ENCODE measurements at regions not wholly inside any gene's neighbourhood (a gene's known extent, or its start where the extent isn't known, plus 50 kb on each side); places are given as distances from the start of the nearest gene placed in this dataset.

DNA sequence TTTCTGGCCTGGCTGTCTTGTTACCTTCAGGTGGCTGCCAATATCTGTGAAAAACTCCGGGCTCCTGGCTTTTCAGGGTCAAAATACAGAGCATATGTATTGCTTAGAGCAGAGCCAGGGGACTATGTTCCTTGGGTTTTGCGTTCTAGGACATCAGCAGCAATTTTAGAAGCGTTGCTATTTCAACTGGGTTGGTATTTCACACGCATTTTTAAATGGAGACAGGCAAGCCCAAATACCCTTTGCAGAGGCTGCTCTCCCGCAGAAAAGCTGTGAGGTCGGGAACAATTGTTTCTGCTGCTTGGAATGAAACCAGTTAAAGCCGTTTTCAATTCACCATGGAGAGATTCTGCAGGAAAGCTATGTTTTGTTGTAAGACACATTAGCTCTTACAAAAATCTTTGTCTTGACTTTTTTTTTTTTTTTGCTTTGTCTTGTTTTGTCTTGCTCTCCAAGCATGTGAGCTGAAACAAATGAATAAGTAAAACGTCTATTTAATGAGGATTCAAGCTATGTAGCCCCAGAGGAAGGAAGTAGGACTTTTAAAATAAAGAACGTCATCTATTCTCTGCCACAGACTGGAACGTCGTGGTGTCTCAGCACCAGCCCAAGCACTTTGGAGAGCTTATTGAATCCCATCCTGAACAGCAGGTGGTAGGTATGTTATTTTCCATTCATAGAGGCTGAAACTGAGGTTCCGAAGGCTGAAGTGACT lies 181.0 kb upstream of the TBX3 start:
- TF ChIP-seq CTCF (IDR thresholded peaks at IDR 0.05) (no peak), POLR2A (IDR thresholded peaks at IDR 0.05) (no peak)

All from lower leg skin (tissue), 3 donors.